SK-N-MC (cell line): ENCODE measurements at regions not wholly inside any gene's neighbourhood (a gene's known extent, or its start where the extent isn't known, plus 50 kb on each side); places are given as distances from the start of the nearest gene placed in this dataset.

Experiments used
- EZH2 ChIP-seq: fragments of 200-600 bp; sonication (generic); IDR thresholded peaks from one replicate; pipeline ENCODE4 v1.6.1; 2017; ENCODE audit warnings: antibody characterized with exemption
- FOXP2 ChIP-seq: optimal IDR thresholded peaks from 2 replicates; pipeline ENCODE3; 2011; ENCODE audit warnings: mild to moderate bottlenecking, moderate library complexity; ENCODE audit not compliant: insufficient read depth; ENCODE audit errors: extremely low read length, control extremely low read depth
- POLR2AphosphoS5 ChIP-seq: IDR thresholded peaks from 2 replicates; pipeline ENCODE4 v1.6.1; 2012; ENCODE audit warnings: mild to moderate bottlenecking, low read depth, low read length, borderline replicate concordance

- TF ChIP-seq POLR2AphosphoS5 (no peak), EZH2 (no peak), FOXP2 (no peak)
Observed at GRCh38 chr9:31142456-31142855, 1242.0 kb upstream of the ACO1 start.
